SH-SY5Y (cell line): ENCODE measurements at regions not wholly inside any gene's neighbourhood (a gene's known extent, or its start where the extent isn't known, plus 50 kb on each side); places are given as distances from the start of the nearest gene placed in this dataset.

ENCODE experiments used
- GATA2 ChIP-seq: IDR thresholded peaks from 2 replicates; pipeline ENCODE4 v1.6.1; 2011; ENCODE audit warnings: mild to moderate bottlenecking, low read depth, low read length
- GATA3 ChIP-seq: IDR thresholded peaks from 2 replicates; pipeline ENCODE4 v1.6.1; 2011; ENCODE audit warnings: low read depth, mild to moderate bottlenecking, low read length, moderate library complexity

DNA sequence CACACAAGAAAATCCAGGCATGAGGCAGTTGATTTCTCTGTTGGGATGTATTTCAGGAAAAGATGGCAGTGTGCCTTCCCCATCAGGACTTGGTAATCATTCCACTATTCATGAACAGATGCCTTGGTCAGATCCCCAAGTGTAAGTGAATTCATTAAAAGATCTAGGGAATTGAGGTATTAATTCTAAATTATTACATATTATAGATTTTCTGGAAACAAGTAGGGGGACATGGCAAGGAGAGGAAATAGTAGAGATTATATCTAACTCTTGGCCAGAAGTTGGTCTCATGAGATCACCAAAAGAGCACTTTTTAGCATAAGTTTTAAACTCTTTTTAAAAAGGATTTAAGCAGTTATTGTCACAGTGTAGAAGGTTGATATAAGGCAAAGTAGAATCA lies 74.4 kb upstream of the MDFIC2 start:
- TF ChIP-seq GATA2: no peak
- TF ChIP-seq GATA3: no peak
